ENCODE measurements at regions not wholly inside any gene's neighbourhood (a gene's known extent, or its start where the extent isn't known, plus 50 kb on each side); places are given as distances from the start of the nearest gene placed in this dataset.

- CTCF ChIA-PET = interaction anchor here (1.4 kb wide), 1 partner anchor 481 kb away, joined by 3 read pairs; no protein-coding TSS in a partner anchor
- Histone ChIP-seq H3K27me3 (ENCODE audit: control insufficient read depth, insufficient read depth, low read length) (no peaks in the 10 kb centered on the region), H3K27ac (ENCODE audit: low read depth, low read length) (no peak overlapping the region), H3K9me3 (ENCODE audit: control insufficient read depth, insufficient read depth, low read length) (peaks cover 4% of the 10 kb centered on the region; the same call in 1 of the 2 replicates), H3K4me3 (ENCODE audit: low read depth, low read length) (no peak overlapping the region)
- DNase-seq (ENCODE audit: low read depth, low spot score) = no peak
- TF ChIP-seq, protein P1, sequence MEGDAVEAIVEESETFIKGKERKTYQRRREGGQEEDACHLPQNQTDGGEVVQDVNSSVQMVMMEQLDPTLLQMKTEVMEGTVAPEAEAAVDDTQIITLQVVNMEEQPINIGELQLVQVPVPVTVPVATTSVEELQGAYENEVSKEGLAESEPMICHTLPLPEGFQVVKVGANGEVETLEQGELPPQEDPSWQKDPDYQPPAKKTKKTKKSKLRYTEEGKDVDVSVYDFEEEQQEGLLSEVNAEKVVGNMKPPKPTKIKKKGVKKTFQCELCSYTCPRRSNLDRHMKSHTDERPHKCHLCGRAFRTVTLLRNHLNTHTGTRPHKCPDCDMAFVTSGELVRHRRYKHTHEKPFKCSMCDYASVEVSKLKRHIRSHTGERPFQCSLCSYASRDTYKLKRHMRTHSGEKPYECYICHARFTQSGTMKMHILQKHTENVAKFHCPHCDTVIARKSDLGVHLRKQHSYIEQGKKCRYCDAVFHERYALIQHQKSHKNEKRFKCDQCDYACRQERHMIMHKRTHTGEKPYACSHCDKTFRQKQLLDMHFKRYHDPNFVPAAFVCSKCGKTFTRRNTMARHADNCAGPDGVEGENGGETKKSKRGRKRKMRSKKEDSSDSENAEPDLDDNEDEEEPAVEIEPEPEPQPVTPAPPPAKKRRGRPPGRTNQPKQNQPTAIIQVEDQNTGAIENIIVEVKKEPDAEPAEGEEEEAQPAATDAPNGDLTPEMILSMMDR (IDR thresholded peaks at IDR 0.05; ENCODE audit: low read depth, low read length) = no peak
- POLR2A ChIA-PET = no interaction called here
Observed at GRCh38 chr3:30289766-30290165, 316.6 kb upstream of the TGFBR2 start.

- no peak for DNase-seq (ENCODE audit: low read depth, low spot score)
- Histone ChIP-seq H3K27me3 (ENCODE audit: control insufficient read depth, insufficient read depth, low read length) (no peaks in the 10 kb centered on the region), H3K27ac (ENCODE audit: low read depth, low read length) (no peak overlapping the region), H3K4me3 (ENCODE audit: low read depth, low read length) (no peak overlapping the region), H3K9me3 (ENCODE audit: control insufficient read depth, insufficient read depth, low read length) (peaks cover 4% of the 10 kb centered on the region; the same call in 1 of the 2 replicates)
- TF ChIP-seq, protein P1 (IDR thresholded peaks at IDR 0.05; ENCODE audit: low read depth, low read length) = no peak
- CTCF ChIA-PET = no interaction called here
- POLR2A ChIA-PET = no interaction called here
Observed at GRCh38 chr3:30290479-30290878, 315.9 kb upstream of the TGFBR2 start.

DNA sequence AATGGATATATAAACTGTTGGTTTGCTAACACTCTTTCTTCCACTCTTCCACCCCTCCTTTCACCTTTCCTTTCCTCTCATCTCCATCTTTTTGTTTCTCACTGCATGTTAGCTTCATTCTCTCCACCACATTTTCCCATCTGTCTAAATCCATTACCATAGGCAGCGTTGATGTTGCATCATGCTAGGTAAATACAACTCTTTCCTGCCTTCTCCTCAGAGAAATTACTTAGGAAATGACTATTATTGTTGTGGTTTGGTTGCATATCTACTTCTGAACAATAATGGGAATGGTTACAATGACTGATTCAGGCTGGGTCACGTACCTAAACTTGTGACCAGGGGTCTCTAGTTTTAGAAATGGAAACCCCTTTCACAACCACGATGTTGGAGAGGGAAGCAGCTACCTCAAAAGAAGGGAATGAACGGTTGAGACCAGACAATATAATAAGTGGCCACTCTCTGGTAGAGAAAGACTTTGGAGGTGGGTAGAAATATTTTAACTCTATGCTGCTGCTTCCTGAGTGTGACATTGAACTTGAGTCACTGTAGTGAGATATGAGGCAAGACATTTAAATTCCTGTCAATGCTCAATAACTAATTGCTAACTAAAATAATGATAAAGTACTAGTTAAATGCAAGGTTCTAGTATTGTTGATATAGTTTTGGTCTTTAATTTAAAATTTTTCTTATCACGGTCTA is 314.1 kb upstream of the TGFBR2 start:
- no peak overlapping the region for H3K27ac ChIP-seq (ENCODE audit: low read depth, low read length)
- no peak overlapping the region for H3K4me3 ChIP-seq (ENCODE audit: low read depth, low read length)
- no peaks in the 10 kb centered on the region for H3K27me3 ChIP-seq (ENCODE audit: control insufficient read depth, insufficient read depth, low read length)
- ChIA-PET POLR2A (no interaction called here), CTCF (interaction anchor here (0.6 kb wide), 1 partner anchor 401 kb away, joined by 3 read pairs; no protein-coding TSS in a partner anchor)
- DNase-seq (ENCODE audit: low read depth, low spot score) = no peak
- TF ChIP-seq, protein P1 (IDR thresholded peaks at IDR 0.05; ENCODE audit: low read depth, low read length) = no peak
- peaks cover 4% of the 10 kb centered on the region; the same call in 1 of the 2 replicates for H3K9me3 ChIP-seq (ENCODE audit: control insufficient read depth, insufficient read depth, low read length)

DNA sequence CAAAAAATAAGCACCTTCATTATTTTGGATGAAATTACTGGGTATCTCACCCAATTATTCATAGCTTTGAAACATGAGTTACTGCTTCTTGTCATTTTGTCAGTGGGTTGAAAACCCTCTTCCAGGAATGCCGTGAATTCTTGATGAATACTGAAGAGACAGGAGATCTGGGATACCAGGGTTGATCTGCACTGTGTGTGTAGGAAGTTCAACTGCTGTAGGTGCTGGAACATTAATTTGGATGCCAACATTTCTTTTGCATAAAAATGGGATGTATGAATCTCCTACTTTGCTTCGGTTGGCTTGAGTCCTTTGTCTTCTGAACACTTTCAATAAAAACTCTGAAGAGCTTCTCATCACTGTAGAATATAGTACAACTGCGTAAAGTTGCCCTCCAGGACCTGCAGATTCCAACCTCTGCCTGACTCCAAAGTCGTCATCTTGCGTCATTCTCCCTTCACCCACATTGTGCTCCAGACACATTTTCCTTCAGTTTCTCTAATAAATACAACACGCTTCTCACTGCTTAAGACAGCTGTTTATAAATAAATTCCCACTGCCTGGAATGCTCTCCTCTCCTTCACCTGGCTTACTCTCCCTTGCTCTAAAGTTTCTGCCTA is 312.7 kb upstream of the TGFBR2 start:
- no peak for DNase-seq (ENCODE audit: low read depth, low spot score)
- H3K4me3 ChIP-seq (ENCODE audit: low read depth, low read length) = no peak overlapping the region
- peaks cover 4% of the 10 kb centered on the region; the same call in 1 of the 2 replicates for H3K9me3 ChIP-seq (ENCODE audit: control insufficient read depth, insufficient read depth, low read length)
- no peaks in the 10 kb centered on the region for H3K27me3 ChIP-seq (ENCODE audit: control insufficient read depth, insufficient read depth, low read length)
- CTCF ChIA-PET = no interaction called here
- POLR2A ChIA-PET = no interaction called here
- TF ChIP-seq, protein P1 (IDR thresholded peaks at IDR 0.05; ENCODE audit: low read depth, low read length) = no peak
- no peak overlapping the region for H3K27ac ChIP-seq (ENCODE audit: low read depth, low read length)

DNA sequence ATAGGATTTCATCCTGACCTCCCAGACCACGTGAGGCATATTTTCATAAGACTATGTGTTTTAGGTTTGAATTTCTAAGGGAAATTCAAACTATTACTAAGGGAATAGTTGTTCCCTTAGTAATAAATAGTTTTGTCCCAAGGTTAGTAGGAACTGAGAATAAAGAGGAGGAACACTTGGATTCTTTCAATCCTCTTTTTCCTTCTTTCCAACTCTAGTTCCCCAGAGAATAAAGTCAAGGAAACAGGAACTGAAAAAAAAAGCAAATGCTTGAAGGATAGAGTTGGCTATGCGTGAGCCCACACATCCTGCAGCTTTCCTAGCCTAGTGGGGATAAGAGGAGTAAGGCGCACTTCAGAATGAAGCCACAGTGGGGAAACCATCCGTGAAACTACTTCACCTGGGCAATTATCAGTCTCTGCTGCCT is 312.1 kb upstream of the TGFBR2 start:
- TF ChIP-seq, protein P1 (IDR thresholded peaks at IDR 0.05; ENCODE audit: low read depth, low read length) = no peak
- ChIA-PET CTCF (no interaction called here), POLR2A (no interaction called here)
- DNase-seq (ENCODE audit: low read depth, low spot score) = no peak
- H3K4me3 ChIP-seq (ENCODE audit: low read depth, low read length) = no peak overlapping the region
- peaks cover 4% of the 10 kb centered on the region; the same call in 1 of the 2 replicates for H3K9me3 ChIP-seq (ENCODE audit: control insufficient read depth, insufficient read depth, low read length)
- no peaks in the 10 kb centered on the region for H3K27me3 ChIP-seq (ENCODE audit: control insufficient read depth, insufficient read depth, low read length)
- H3K27ac ChIP-seq (ENCODE audit: low read depth, low read length) = no peak overlapping the region

Data from AG04450 (cell line).